GM21381 (cell line): ENCODE measurements at regions not wholly inside any gene's neighbourhood (a gene's known extent, or its start where the extent isn't known, plus 50 kb on each side); places are given as distances from the start of the nearest gene placed in this dataset.
"Not testable (repeated sequence)": the region's sequence is repeated elsewhere in the genome, so short reads cannot be mapped to it uniquely, and the experiment has no call there.

Source experiments
- ATAC-seq: cut with Tn5 transposase; IDR thresholded peaks from one replicate; pipeline ENCODE4 v1.9.1; 2021; ENCODE audit warnings: mild to moderate bottlenecking, moderate library complexity; ENCODE audit not compliant: unreplicated experiment

DNA sequence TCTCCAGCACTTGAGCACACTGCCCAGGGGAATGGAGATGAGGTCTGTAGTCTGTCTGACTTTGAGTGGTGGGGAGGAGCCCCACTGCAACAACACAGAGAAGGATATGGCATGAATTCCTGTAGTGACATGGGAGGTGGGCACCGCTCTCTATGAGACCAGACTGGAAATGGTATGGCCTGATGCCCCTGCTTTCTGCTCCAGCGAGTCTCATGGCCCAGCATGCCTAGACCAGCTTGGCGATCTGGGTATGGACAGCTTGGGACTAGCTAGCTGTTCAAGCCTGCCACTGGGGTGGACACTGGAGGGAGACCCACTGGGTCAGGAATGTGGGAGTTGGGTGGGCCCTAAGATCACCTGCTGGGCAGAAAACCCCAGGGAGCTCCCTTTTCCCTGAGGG lies 477.8 kb upstream of the SEL1L start:
- no peak for ATAC-seq

DNA sequence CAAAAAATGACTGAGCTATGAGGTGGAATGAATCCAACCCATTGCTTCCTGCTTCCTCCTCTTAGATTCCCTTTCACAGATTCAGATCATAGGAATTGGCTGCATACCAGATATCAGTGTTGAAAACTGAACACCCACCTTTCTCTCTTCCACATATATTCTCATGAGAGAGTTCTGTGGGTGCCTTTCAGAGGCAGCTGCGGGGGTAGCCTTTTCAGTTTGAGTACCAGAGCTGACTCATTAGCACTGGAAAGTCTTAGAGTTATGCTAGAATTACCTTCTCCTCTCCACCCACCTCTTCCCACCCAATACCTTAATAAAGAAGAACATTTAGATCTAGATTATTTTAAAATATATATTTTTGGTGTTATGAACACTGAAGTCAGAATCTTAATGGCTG lies 495.4 kb upstream of the SEL1L start:
- no peak for ATAC-seq

DNA sequence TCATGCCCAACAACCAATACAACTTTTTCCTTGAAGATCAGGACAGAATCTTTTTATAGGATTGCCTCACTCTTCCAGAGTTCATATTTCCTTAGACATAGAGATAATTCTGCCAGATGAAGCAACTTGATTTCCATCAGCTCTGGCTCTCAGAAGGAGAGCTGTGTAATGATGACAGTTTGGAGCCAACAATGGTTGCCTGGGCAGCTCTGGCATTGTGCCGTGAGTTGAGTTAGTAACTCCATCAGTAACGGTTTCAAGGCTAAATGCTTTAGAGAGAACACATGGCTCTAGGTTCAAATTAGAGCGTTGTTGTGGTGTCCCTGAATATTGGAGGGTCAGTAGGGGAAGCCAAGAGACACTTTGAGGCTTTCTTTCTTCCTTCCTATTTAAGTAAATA lies 501.7 kb upstream of the SEL1L start:
- no peak for ATAC-seq

DNA sequence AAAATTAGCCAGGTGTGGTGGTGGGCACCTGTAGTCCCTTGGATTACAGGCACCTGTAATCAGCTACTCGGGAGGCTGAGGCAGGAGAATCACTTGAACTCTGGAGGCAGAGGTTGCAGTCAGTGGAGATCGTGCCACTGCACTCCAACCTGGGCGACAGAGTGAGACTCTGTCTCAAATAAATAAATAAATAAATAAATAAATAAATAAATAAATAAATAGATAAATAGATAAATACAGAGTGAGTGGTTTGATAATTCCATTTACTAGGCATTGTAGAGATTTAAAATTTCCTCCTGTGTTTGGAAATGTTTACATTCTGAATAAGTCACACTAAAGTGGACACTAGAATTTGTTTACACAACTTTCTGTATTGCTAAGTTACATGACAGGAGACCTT lies 504.4 kb upstream of the SEL1L start:
- not testable (repeated sequence) for ATAC-seq

DNA sequence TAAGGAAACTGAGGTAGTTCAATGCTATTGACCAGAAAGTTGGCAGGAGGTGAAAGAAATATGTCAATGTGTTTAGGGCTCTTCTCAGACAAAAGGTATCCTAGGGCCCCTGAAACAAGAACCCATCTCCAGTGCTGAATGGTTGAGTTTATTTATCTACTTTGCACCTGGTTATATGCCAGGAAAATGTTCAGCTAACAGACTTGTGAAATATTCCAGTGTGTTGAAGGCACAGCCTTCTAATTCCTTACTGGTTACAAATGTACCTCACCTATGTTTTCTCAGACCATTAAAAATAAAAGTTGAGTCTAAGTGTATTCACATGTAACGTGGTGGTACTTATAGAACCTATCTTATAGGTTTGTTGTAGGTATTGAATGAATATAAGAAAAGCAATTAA lies 511.7 kb upstream of the SEL1L start:
- ATAC-seq, result no peak

DNA sequence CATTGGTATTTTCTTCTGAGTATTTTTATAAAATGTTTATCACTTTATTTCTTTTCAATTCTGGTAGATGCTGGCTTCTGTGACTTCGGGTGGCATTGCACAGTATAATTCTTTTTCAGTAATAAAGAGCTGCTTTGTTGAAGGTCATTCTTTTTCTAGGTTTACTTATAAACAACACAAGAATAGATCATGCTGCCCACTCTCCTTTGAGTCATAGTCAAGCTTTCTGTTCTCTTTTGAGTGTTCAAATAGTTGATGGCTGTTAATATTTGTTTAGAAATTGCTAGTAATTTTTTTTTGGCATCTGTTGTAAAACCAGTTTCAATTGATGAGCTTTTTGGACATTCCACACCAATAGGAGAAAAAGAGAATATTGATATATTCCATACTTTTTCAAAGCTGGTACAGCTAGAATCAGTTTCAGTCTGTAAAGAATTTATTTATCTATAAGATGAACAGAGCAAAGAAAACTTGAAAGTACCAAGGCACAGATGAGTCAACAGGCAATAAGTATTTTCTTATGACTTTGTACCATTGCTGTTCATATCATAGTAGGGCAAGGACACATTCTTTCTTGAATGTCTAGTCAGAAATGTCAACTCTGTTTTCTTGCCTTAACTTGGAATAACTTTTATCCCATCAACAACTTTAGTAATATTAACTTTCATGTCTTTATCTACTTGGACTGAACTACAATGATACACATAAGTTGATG lies 513.0 kb upstream of the SEL1L start:
- no peak for ATAC-seq

DNA sequence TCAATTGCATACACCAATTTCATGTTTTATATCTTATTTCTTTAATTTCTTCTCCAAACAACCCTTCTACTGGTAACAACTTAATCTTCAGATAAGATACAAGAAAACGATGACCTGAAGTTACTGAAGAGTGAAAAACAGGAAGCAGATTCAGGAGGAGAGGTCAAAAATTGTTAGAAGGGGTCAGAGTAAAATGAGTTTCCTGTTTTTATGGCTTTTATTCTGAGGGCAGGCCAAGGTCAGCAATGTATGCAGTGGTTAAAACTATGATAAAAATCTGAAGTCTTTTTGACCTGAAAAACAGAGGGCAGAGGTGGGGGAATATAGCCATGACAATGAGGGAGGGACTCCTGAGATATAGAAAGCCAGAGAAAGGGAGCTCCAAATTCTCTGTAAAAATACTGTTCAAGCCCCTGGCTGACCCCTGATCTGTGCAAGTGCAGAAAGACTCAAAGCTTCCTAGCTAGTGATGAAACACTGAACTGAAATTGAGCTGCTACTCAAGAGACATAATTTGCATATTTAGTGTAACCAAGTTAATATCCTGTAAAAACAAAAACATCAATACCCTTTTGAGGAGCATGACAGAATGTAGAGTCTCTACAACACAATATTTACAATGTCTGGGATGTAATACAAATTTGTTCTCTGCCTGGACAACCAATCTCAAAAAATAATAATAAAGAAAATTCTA lies 514.3 kb upstream of the SEL1L start:
- no peak for ATAC-seq

DNA sequence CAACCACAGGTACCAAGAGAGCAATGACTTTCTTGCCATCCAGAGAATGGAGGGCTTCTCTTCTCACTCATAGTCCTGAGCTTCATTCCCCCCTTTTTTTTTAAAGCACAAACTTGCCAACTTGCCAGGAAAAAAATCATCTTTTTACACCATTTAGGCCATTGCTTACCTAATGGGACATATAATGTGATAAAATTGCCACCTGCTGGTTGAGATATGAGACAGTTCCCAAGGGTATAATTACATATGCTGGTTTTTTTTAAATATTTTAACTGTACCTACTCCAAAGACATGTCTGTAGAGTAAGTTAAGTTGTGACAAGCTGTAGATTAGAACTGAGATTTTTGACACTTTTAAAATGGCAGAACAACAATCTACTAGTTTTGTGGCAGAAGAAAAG lies 519.1 kb upstream of the SEL1L start:
- no peak for ATAC-seq

DNA sequence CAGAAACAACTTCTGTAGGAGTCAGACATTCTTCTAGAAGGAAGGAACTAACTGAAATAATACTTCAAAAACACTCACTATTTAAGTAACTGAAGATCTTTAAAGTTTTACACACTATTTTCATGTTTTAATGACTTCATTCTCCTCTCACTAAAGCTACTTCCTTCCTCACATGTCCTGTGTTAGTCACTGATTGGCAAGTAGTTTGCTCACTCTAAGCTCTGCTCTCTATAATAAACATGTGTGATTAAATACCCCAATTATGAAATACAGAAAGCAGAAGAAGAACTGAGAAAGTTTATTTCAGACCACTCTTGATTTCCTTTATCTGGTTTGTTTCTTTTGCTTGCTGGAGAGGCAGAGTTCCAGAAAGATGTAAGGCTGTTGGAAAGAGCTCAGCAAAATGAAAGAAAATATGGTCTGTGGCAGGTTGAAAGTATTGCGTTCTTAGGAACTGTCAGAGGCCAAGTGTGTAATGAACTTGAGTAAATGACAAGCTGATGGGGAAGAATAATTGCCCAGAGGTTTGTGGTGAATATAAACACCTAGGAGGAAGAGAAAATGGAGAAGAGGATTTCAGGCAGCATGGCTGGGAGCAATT lies 522.0 kb upstream of the SEL1L start:
- no peak for ATAC-seq

DNA sequence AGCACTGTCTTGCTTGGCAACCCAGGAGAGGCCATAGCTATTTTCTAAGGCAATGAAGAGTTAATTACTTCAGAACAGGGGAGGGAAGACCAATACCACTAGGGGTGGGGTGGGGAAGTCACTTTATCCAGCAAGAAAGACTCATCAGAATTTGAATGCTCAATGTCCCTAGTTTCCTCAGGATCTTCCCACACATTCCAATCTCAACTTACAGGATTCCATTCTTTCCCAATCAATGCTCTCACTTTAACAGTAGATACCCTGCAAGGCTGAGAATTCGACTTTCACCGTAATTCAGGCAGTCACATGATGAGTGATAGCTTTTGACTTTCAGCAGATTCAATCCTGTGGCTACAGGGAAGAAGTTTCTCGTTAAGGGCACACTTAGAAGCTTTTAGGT lies 526.6 kb upstream of the SEL1L start:
- ATAC-seq, result no peak

DNA sequence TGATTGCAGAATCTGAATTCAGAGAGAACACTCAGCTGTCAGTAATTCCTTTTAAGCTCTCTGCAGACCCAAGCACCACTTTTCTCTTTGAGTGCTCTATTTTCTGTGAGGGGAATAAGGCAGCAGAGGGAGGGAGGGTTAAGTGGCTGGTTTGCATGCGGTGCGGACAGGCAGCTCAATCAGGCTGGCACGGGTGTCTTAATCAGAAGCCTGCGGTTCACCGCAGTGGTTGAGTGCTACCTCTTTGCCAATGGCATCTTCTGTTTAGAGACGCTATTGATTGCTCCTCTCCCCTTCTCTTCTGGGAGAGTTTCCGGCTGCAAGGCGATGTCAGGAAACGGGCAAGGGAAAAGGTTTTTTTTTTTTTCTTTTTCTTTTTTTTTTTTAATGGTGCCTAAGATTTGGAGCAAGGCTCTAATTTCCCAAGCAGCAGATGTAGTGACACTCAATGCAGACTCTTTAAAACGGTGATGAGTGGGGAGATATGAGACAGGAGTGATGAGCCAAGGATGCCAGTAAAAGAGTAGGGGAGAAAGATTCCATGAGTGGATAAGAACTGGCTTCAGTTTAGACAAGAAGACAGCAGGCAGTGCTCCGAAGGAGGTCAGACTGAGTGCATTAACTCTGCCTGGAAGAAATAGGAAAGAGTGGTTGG lies 533.7 kb upstream of the SEL1L start:
- ATAC-seq, result no peak

DNA sequence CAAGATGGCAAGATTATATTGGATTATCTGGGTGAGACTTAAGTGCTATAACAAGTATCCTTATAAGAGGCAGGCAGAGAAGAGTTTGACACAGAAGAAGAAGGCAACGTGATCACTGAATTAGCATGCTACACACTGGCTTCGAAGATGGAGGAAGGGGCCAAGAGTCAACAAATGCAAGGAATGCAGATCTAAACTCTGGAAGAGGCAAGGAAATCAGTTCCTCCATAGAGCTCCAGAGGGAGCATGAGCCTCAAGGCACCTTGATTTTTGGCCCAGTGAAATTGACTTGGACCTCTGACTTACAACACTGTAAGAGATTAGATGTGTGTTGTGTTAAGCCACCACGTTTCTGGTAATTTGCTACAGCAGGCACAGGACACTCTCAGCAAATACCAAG lies 536.4 kb upstream of the SEL1L start:
- ATAC-seq, result no peak

DNA sequence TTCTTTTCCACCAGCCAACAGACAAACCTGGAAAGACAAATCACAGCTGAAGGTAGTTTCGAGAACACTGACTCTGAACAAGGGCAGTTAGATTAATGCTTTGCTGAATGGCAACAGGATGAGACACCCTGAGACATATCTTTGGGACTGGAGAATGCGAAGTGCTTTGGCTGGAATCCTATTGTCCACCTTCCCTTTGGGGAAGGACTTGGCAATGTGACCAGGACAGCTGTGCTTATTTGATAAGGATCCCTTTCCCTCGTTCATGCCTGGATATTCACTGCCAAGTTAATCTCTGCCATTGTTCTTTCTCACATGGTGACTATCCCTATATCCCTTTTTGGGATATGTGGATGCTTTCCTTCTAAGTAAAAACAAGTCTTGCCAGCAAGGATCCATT lies 537.1 kb upstream of the SEL1L start:
- ATAC-seq, result no peak

DNA sequence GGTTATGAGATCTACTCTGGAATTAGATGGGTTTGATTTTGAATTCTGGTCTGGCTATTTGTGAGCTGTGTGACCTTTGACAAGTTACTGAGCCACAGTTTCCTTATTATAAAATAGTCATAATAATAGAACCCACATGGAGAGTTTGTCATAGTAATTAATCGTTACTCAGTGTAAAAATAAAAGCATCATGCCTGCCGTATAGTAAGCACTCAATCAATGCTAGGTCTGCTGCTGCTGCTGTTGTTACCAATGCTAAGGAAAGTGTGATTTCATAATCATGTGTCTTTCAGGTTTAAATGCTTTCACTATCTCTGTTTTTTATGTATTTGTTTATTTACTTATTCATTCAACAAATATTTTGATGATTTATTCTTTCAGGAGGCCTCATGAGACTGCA lies 539.9 kb upstream of the SEL1L start:
- no peak for ATAC-seq

DNA sequence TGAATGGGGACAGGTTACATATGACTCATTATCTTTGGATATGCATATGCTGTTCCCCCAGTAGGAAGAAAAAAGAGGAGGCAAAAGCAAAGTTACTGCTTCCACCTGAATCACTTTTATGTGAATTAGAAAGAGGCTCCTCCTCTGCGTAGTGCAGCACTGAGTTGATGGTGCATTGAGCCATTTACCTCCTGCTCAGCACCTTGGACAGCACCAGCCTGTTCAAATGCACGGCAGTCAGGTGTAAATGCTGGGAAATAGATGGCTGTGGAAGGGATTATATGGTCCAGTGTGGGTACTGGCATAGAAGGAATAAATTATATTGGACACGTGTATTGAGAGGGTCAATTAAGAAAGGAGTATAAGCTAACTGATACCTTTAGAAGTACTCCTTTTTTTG lies 541.9 kb upstream of the SEL1L start:
- no peak for ATAC-seq

DNA sequence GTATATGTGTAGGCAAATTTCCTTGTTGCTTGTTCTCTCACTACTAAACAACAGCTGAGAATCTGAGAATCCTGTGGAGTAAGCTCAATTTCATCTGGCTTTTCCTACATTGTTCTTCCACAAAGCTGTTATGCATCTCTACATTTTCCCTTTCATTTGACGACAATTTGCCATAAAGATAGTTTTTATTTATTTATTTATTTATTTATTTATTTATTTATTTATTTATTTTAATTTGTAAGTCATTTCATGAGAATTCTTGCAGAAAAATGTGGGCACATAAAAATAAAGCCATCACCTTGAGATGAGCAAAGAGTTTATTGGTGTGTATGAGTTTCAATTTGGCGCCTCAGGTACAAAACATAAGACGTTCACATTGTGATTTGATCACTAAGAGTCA lies 545.9 kb upstream of the SEL1L start:
- no peak for ATAC-seq

DNA sequence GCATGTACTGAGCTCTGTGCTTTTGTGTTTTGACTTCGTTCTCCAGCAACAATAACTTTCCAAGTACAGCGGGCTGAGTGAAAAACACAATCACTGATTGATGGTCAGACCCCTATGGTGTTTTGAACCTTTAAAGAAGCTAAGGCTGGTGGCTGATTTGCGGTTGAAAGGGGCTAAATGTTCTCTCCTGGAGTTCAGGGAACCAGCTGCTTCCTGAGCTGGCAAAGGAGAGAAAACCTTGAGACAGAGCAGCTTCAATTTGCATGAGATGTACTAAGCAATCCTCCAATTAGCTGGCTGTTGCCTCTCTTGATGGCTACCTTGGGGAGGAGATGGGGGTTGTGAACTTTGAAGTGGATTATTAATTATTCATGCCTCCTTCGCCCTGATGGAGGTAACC lies 546.7 kb upstream of the SEL1L start:
- no peak for ATAC-seq

DNA sequence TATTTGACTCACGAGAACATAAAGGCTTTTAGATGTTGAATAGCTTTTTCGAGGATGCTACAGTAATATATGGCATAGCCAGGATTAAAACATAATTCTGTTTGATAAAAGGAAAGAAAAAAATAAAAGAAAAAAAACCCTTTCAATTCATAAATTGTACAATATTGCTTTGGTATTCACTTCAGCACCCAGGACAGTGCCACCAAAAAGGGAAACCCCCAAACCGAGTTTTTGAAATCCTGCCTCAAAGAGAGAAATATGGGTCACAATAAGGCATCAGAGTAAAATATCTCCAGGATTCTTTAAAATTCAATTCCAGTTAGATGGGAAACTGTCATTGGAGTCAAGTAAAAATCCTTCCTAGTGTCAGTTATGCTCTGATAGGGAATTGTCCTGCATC lies 551.2 kb upstream of the SEL1L start:
- ATAC-seq, result no peak

DNA sequence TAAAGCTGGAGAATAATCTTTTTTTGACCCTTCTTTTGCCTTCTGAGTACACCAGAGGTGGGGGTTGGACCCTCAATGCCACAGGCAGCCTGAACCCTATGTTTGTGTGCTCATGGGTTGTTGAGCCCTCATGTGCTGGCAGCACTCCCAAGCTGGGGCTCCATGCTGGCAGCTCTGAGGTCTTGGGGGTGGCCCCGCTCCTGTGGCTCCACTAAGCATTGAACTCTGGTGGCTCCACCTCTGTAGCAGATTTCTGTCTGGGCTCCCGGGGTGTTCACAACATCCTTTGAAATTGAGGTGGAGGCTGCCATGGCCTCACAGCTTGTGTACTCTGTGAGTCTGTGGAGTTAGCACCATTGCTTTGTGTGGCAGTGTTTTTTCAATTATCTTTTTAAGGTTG lies 557.4 kb upstream of the SEL1L start:
- ATAC-seq, result no peak

DNA sequence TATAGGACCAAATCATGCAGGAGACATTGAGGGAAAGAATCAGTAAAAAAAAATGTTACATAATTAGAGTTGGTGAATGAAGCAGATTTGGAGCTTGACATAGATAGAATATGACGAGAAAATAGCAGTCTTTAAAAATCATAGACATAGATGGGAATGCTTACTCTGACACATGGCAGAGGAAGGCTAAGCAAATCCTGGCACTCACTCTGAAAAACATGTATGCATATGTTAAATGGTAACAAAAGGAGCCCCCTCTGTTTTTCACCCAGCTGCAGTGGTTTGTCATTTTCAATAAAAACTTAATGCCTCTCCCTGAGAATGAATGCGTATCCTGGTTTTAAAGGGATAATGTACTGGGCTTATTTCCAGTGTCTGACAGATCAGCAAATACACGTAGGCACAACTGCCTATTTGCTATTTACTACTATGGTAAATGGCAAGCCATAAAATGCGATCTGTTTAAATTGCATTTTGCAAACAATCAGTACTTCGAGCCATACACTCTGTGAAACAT lies 561.2 kb upstream of the SEL1L start:
- ATAC-seq, result no peak

DNA sequence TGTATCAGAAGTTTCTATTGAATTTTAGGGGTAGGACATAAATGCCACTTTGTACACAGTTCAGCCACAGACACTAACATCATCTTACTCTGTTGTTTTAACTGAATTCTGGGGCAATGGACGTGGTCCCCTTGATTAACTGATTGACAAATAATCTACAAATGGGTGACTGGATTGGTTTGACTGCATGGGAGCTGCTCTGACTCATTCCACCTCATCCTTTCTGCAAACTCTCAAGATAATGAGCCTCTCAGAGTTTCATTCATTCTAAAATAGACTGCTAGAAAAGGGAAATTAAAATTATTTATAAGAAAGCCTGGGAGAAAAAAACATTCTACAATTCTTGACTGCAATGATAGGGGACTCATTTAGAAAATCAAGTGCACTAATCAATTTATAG lies 570.4 kb upstream of the SEL1L start:
- ATAC-seq, result no peak
